ENCODE measurements at regions not wholly inside any gene's neighbourhood (a gene's known extent, or its start where the extent isn't known, plus 50 kb on each side); places are given as distances from the start of the nearest gene placed in this dataset.

- Histone ChIP-seq H3K4me1 (no peaks in the 10 kb centered on the region), H3K27ac (no peak overlapping the region), H3K27me3 (peaks cover 41% of the 10 kb centered on the region), H3K4me3 (no peak overlapping the region), H3K9me3 (no peaks in the 10 kb centered on the region), H3K36me3 (no peaks in the 10 kb centered on the region)
- TF ChIP-seq EP300 (IDR thresholded peaks at IDR 0.05) (no peak), POLR2AphosphoS5 (IDR thresholded peaks at IDR 0.05) (no peak), POLR2A (IDR thresholded peaks at IDR 0.05) (no peak)
- TF ChIP-seq, protein P1, sequence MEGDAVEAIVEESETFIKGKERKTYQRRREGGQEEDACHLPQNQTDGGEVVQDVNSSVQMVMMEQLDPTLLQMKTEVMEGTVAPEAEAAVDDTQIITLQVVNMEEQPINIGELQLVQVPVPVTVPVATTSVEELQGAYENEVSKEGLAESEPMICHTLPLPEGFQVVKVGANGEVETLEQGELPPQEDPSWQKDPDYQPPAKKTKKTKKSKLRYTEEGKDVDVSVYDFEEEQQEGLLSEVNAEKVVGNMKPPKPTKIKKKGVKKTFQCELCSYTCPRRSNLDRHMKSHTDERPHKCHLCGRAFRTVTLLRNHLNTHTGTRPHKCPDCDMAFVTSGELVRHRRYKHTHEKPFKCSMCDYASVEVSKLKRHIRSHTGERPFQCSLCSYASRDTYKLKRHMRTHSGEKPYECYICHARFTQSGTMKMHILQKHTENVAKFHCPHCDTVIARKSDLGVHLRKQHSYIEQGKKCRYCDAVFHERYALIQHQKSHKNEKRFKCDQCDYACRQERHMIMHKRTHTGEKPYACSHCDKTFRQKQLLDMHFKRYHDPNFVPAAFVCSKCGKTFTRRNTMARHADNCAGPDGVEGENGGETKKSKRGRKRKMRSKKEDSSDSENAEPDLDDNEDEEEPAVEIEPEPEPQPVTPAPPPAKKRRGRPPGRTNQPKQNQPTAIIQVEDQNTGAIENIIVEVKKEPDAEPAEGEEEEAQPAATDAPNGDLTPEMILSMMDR (IDR thresholded peaks at IDR 0.05): no peak
- 50 to 64% methylated on average over 2 to 6 of the region's 6 CpGs for WGBS, 2 donors (ENCODE audit: low coverage in 1 of 2)
- ATAC-seq: no peak
Observed at GRCh38 chr7:156027821-156028220, 215.6 kb upstream of the SHH start.

DNA sequence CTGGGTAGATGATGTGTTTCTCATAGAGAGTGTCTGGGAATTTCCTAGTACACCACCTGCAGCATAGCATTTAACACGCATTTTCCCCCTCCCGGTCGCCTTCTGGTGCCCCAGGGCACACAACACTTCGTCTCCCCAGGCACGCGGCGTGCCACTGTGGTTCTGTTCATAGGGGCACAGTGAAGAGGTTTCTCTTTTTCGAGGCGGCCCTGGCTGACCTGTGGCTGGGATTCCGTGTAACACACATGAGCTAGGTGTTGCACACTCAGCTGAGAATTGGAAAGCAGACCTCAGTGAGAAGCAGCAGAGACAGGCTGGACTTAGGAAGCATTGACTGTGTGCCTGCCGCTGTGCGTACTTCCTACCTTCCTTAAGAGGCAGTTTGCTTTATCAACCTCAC is 214.3 kb upstream of the SHH start:
- Histone ChIP-seq H3K9me3 (no peaks in the 10 kb centered on the region), H3K27me3 (peaks cover 31% of the 10 kb centered on the region), H3K4me3 (no peak overlapping the region), H3K27ac (no peak overlapping the region), H3K36me3 (no peaks in the 10 kb centered on the region), H3K4me1 (no peaks in the 10 kb centered on the region)
- no peak for TF ChIP-seq POLR2AphosphoS5 (IDR thresholded peaks at IDR 0.05)
- TF ChIP-seq POLR2A (IDR thresholded peaks at IDR 0.05): no peak
- TF ChIP-seq, protein P1 (IDR thresholded peaks at IDR 0.05): no peak
- no peak for TF ChIP-seq EP300 (IDR thresholded peaks at IDR 0.05)
- no peak for ATAC-seq
- WGBS, 2 donors (ENCODE audit: low coverage in 1 of 2): 80 to 85% methylated on average over 2 to 4 of the region's 12 CpGs

DNA sequence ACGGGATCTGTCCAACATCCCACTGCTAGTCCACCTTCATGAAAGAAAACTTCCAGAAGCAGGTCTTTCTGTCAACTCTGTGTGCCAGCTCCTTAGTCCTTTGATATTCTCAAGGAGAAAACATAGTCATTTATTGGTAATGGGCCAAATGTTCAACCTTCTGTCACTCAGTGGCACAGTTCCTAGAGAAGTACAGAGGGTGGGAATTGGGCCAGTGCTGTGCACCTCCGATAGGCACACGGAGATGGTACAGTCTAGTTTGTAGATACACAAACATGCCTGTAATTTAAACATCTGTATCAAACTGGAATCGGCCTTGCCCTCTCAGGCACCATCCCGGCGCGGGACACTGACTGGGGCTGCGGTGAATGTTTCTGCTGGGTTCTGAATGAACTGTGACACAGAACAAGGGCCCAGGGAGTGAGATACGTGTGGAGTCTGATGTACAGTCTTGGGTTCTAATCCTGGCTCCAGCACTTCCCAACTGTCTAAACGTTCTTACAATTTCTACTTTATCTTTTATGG is 213.9 kb upstream of the SHH start:
- no peak for ATAC-seq
- Histone ChIP-seq H3K27me3 (peaks cover 27% of the 10 kb centered on the region), H3K4me1 (no peaks in the 10 kb centered on the region), H3K36me3 (no peaks in the 10 kb centered on the region), H3K4me3 (no peak overlapping the region), H3K27ac (no peak overlapping the region), H3K9me3 (no peaks in the 10 kb centered on the region)
- TF ChIP-seq, protein P1 (IDR thresholded peaks at IDR 0.05): no peak
- TF ChIP-seq EP300 (IDR thresholded peaks at IDR 0.05): no peak
- TF ChIP-seq POLR2AphosphoS5 (IDR thresholded peaks at IDR 0.05): no peak
- no peak for TF ChIP-seq POLR2A (IDR thresholded peaks at IDR 0.05)
- WGBS, 2 donors (ENCODE audit: low coverage in 1 of 2): 71 to 83% methylated on average over 6 to 9 of the region's 10 CpGs

GRCh38 chr7:156025675-156026074 is 213.4 kb upstream of the SHH start:
- no peak overlapping the region for H3K4me3 ChIP-seq
- 75 to 82% methylated on average over 5 to 6 of the region's 6 CpGs for WGBS, 2 donors (ENCODE audit: low coverage in 1 of 2)
- TF ChIP-seq EP300 (IDR thresholded peaks at IDR 0.05): no peak
- TF ChIP-seq POLR2AphosphoS5 (IDR thresholded peaks at IDR 0.05): no peak
- TF ChIP-seq, protein P1 (IDR thresholded peaks at IDR 0.05): no peak
- no peak for TF ChIP-seq POLR2A (IDR thresholded peaks at IDR 0.05)
- H3K36me3 ChIP-seq: no peaks in the 10 kb centered on the region
- ATAC-seq: no peak
- H3K4me1 ChIP-seq: no peaks in the 10 kb centered on the region
- H3K27ac ChIP-seq: no peak overlapping the region
- no peaks in the 10 kb centered on the region for H3K9me3 ChIP-seq
- peaks cover 22% of the 10 kb centered on the region for H3K27me3 ChIP-seq

GRCh38 chr7:156024201-156024600 is 211.9 kb upstream of the SHH start:
- H3K4me1 ChIP-seq: no peaks in the 10 kb centered on the region
- H3K9me3 ChIP-seq: peaks cover 0 to 9% (median 0%) of the 10 kb centered on the region in 3 donors
- no peak for TF ChIP-seq EP300 (IDR thresholded peaks at IDR 0.05)
- no peak for TF ChIP-seq POLR2AphosphoS5 (IDR thresholded peaks at IDR 0.05)
- TF ChIP-seq, protein P1 (IDR thresholded peaks at IDR 0.05): no peak
- TF ChIP-seq POLR2A (IDR thresholded peaks at IDR 0.05): no peak
- H3K36me3 ChIP-seq: no peaks in the 10 kb centered on the region
- 85 to 89% methylated on average over 3 to 5 of the region's 7 CpGs for WGBS, 2 donors (ENCODE audit: low coverage in 1 of 2)
- H3K4me3 ChIP-seq: no peak overlapping the region
- no peak for ATAC-seq
- H3K27ac ChIP-seq: no peak overlapping the region
- peaks cover 7% of the 10 kb centered on the region for H3K27me3 ChIP-seq
